DND-41 (cell line): ENCODE measurements at regions not wholly inside any gene's neighbourhood (a gene's known extent, or its start where the extent isn't known, plus 50 kb on each side); places are given as distances from the start of the nearest gene placed in this dataset.

Source experiments
- CTCF ChIP-seq: IDR thresholded peaks from 2 replicates; pipeline ENCODE4 v1.5.1; 2012; ENCODE audit warnings: borderline replicate concordance, low read length, moderate library complexity, mild to moderate bottlenecking; ENCODE audit not compliant: poor library complexity, severe bottlenecking; ENCODE audit errors: extremely low read depth
- EZH2 ChIP-seq: IDR thresholded peaks from 3 replicates; pipeline ENCODE4 v1.6.1; 2012; ENCODE audit warnings: borderline replicate concordance, low read depth, mild to moderate bottlenecking, moderate library complexity, low read length, inconsistent platforms; ENCODE audit not compliant: severe bottlenecking

GRCh38 chr2:72035518-72036172 lies 112.0 kb downstream of the CYP26B1 start:
- TF ChIP-seq CTCF = no peak
- no peak for TF ChIP-seq EZH2
